ENCODE measurements at regions not wholly inside any gene's neighbourhood (a gene's known extent, or its start where the extent isn't known, plus 50 kb on each side); places are given as distances from the start of the nearest gene placed in this dataset.

DNA sequence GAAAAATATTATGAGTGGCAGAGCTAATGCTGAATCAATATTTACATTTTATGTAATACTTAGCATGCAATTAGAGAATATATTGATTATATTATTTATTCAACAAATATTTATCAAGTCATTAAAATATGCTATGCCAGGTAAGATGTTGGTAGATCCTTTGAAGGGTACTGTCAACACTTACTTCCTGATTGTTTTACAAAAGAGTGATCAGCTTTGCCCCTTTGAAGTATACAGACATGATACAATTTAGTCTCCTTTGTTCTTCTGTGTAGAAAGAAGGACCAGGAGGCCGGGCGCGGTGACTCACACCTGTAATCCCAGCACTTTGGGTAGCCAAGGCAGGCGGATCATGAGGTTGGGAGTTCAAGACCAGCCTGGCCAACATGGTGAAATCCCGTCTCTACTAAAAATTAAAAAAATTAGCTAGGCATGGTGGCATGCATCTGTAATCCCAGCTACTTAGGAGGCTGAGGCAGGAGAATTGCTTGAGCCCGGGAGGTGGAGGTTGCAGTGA, 73.9 kb upstream of the IFNG-AS1 start:
- Histone ChIP-seq H3K27ac (ENCODE audit: low read depth in 1 of 2, low read length in 1 of 2) (no peak overlapping the region), H3K36me3 (ENCODE audit: control insufficient read depth in 2 of 2, insufficient read depth in 2 of 2, low read length in 1 of 2) (no peaks in the 10 kb centered on the region), H3K4me1 (ENCODE audit: control insufficient read depth in 2 of 2, insufficient read depth in 2 of 2, low read length in 2 of 2) (no peaks in the 10 kb centered on the region), H3K9me3 (ENCODE audit: control insufficient read depth in 2 of 2, insufficient read depth in 1 of 2, low read length in 1 of 2) (no peaks in the 10 kb centered on the region), H3K27me3 (ENCODE audit: control insufficient read depth in 2 of 2, insufficient read depth in 1 of 2, low read length in 1 of 2) (no peaks in the 10 kb centered on the region), H3K4me3 (ENCODE audit: low read length in 2 of 2) (no peak overlapping the region)
- DNase-seq (ENCODE audit: low read depth in 6 of 9, low spot score in 9 of 9): no peak
- 89% methylated on average over 6 of the region's 6 CpGs for WGBS

DNA sequence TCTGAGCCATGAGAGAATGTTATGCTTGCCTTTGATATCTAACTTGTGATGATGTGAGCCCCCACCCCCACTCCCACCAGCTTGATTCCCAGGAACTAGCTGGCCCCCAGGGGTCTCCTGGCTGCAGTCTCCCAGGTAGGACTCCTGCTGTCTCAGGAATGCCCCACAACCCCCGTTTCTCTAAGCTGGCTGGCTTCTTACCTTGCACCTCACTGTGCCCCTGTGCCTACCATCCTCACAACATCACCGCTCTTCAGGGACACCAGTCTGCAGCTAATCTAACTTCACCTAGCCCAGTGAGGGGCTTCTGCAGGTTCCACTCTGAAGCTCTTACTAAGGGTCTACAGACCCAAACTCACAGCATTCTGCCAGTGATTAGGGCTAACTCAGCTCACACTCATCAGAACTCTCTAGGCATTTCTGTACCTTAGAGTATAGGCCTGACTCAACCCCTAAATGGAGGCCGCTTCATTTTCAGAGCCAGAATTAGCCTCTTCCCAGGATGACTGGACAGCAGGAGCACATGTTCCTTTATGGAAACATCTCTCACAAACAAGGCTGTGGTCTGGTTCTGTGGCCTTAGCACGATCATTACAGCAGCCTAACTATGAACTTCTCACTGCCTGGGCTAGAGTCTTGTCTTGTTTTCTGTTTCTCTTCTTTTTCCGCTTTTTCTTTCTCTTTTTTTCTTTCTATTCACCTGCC, 72.8 kb upstream of the IFNG-AS1 start:
- Histone ChIP-seq H3K4me1 (ENCODE audit: control insufficient read depth in 2 of 2, insufficient read depth in 2 of 2, low read length in 2 of 2) (no peaks in the 10 kb centered on the region), H3K4me3 (ENCODE audit: low read length in 2 of 2) (no peak overlapping the region), H3K27me3 (ENCODE audit: control insufficient read depth in 2 of 2, insufficient read depth in 1 of 2, low read length in 1 of 2) (no peaks in the 10 kb centered on the region), H3K27ac (ENCODE audit: low read depth in 1 of 2, low read length in 1 of 2) (no peak overlapping the region), H3K9me3 (ENCODE audit: control insufficient read depth in 2 of 2, insufficient read depth in 1 of 2, low read length in 1 of 2) (no peaks in the 10 kb centered on the region), H3K36me3 (ENCODE audit: control insufficient read depth in 2 of 2, insufficient read depth in 2 of 2, low read length in 1 of 2) (no peaks in the 10 kb centered on the region)
- no peak for DNase-seq (ENCODE audit: low read depth in 6 of 9, low spot score in 9 of 9)
- WGBS: 98% methylated on average over 5 of the region's 5 CpGs

DNA sequence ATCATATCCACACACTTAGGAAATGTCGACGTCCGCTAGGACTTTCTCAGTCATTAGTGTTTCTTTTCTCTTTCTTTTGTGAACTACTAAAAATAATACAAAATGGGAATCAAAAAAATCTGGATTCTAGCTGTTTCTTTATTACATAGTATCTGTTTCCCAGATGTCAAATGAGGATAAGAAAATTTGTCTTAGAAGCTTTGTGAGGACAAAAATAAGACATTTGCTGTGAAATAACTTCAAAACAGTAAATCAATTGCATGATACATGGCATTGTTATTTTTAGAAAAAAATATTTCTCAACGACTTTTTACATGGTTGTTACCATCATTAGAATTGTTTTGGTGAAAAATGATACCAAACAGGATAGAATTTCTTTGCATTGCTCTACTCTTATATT, 71.4 kb upstream of the IFNG-AS1 start:
- H3K9me3 ChIP-seq (ENCODE audit: control insufficient read depth in 2 of 2, insufficient read depth in 1 of 2, low read length in 1 of 2): no peaks in the 10 kb centered on the region
- no peaks in the 10 kb centered on the region for H3K4me1 ChIP-seq (ENCODE audit: control insufficient read depth in 2 of 2, insufficient read depth in 2 of 2, low read length in 2 of 2)
- WGBS: 82% methylated on average over 4 of the region's 4 CpGs
- H3K27ac ChIP-seq (ENCODE audit: low read depth in 1 of 2, low read length in 1 of 2): no peak overlapping the region
- no peaks in the 10 kb centered on the region for H3K27me3 ChIP-seq (ENCODE audit: control insufficient read depth in 2 of 2, insufficient read depth in 1 of 2, low read length in 1 of 2)
- DNase-seq (ENCODE audit: low read depth in 6 of 9, low spot score in 9 of 9): no peak
- no peaks in the 10 kb centered on the region for H3K36me3 ChIP-seq (ENCODE audit: control insufficient read depth in 2 of 2, insufficient read depth in 2 of 2, low read length in 1 of 2)
- no peak overlapping the region for H3K4me3 ChIP-seq (ENCODE audit: low read length in 2 of 2)

DNA sequence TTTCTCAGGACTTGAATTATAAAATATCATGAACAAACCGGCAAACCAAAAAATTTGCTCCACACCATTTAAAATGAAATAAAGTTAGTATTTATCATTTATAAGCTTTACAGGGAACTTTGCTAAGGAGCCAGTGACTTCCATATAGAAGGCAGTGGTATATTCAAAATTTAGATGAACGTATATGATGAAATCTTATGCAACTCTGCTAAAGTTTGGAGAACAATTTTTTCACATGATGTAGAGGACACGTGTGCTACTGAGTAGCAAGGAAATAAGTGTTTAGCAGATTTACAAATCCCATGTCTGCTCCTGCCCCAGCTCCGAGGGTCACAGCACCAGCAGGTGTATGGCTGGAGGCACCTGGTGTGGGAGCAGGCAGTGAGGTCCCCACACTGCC, 70.8 kb upstream of the IFNG-AS1 start:
- Histone ChIP-seq H3K27me3 (ENCODE audit: control insufficient read depth in 2 of 2, insufficient read depth in 1 of 2, low read length in 1 of 2) (no peaks in the 10 kb centered on the region), H3K36me3 (ENCODE audit: control insufficient read depth in 2 of 2, insufficient read depth in 2 of 2, low read length in 1 of 2) (no peaks in the 10 kb centered on the region), H3K4me3 (ENCODE audit: low read length in 2 of 2) (no peak overlapping the region), H3K27ac (ENCODE audit: low read depth in 1 of 2, low read length in 1 of 2) (no peak overlapping the region), H3K9me3 (ENCODE audit: control insufficient read depth in 2 of 2, insufficient read depth in 1 of 2, low read length in 1 of 2) (no peaks in the 10 kb centered on the region), H3K4me1 (ENCODE audit: control insufficient read depth in 2 of 2, insufficient read depth in 2 of 2, low read length in 2 of 2) (no peaks in the 10 kb centered on the region)
- DNase-seq (ENCODE audit: low read depth in 6 of 9, low spot score in 9 of 9): no peak
- WGBS: 96% methylated on average over 4 of the region's 4 CpGs

DNA sequence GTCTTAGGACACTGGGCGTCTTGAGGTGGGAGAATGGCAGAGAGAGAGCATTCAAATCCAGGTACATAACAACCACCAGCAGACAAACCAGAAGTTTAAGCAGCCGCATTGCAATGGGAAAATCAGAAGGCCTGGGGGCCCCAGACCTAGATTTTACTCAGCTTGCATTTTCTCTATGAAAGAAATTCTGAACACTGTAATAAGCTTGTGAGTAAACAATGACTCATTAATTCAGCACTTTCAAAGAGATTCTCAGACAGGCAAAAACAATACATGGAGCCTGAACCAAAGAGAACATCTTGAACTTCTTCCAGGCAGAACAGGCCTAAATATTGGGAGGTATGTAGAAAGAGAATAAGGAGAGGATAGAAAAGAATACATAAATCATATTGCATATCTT, 69.8 kb upstream of the IFNG-AS1 start:
- H3K4me1 ChIP-seq (ENCODE audit: control insufficient read depth in 2 of 2, insufficient read depth in 2 of 2, low read length in 2 of 2): no peaks in the 10 kb centered on the region
- H3K4me3 ChIP-seq (ENCODE audit: low read length in 2 of 2): no peak overlapping the region
- H3K27ac ChIP-seq (ENCODE audit: low read depth in 1 of 2, low read length in 1 of 2): no peak overlapping the region
- no peaks in the 10 kb centered on the region for H3K9me3 ChIP-seq (ENCODE audit: control insufficient read depth in 2 of 2, insufficient read depth in 1 of 2, low read length in 1 of 2)
- H3K27me3 ChIP-seq (ENCODE audit: control insufficient read depth in 2 of 2, insufficient read depth in 1 of 2, low read length in 1 of 2): no peaks in the 10 kb centered on the region
- DNase-seq (ENCODE audit: low read depth in 6 of 9, low spot score in 9 of 9): no peak
- H3K36me3 ChIP-seq (ENCODE audit: control insufficient read depth in 2 of 2, insufficient read depth in 2 of 2, low read length in 1 of 2): no peaks in the 10 kb centered on the region
- WGBS: 95% methylated on average over 2 of the region's 2 CpGs

DNA sequence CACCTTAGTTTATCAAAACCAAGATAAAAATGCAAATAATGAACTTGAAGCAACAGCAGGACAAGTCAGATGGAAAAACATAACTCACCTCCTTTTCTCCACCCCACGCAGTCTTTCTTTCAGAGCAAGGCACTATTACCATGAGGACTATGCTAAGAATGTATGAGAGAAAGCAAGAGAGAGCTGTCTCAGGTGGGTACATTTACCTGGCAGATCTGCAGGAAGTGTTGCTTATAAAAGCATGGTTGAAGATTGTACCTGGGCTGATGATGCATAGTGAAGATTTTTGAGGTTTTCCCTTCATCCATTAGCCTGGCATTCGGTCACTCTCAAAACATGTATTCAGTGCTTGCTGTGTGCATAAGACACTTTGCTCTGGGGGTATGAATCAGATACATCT, 68.8 kb upstream of the IFNG-AS1 start:
- Histone ChIP-seq H3K27me3 (ENCODE audit: control insufficient read depth in 2 of 2, insufficient read depth in 1 of 2, low read length in 1 of 2) (no peaks in the 10 kb centered on the region), H3K4me1 (ENCODE audit: control insufficient read depth in 2 of 2, insufficient read depth in 2 of 2, low read length in 2 of 2) (peaks cover 1 to 4% of the 10 kb centered on the region in 2 donors), H3K9me3 (ENCODE audit: control insufficient read depth in 2 of 2, insufficient read depth in 1 of 2, low read length in 1 of 2) (no peaks in the 10 kb centered on the region), H3K36me3 (ENCODE audit: control insufficient read depth in 2 of 2, insufficient read depth in 2 of 2, low read length in 1 of 2) (no peaks in the 10 kb centered on the region), H3K27ac (ENCODE audit: low read depth in 1 of 2, low read length in 1 of 2) (no peak overlapping the region), H3K4me3 (ENCODE audit: low read length in 2 of 2) (no peak overlapping the region)
- WGBS: 100% methylated on average over 2 of the region's 2 CpGs
- DNase-seq (ENCODE audit: low read depth in 6 of 9, low spot score in 9 of 9): no peak

DNA sequence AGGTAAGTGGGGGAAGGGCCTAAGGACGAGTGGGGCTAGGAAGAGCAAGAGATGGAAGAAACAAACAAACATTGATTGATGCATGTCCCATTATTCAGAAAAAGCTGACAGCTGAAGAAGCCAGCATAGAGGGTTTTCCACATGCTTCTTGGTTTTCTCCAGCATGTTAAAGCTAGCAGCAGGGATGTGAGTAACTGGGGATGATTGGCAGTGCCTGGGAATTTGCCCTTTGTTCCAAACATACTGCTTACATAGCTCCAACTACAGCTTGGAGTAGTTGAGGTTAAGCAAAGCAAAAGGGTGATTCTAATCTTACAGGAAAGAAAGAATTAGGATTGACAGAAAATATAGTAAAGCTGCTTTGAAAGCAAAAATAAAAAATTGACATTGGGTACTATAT, 68.0 kb upstream of the IFNG-AS1 start:
- no peak for DNase-seq (ENCODE audit: low read depth in 6 of 9, low spot score in 9 of 9)
- Histone ChIP-seq H3K4me3 (ENCODE audit: low read length in 2 of 2) (no peak overlapping the region), H3K27ac (ENCODE audit: low read depth in 1 of 2, low read length in 1 of 2) (no peak overlapping the region), H3K36me3 (ENCODE audit: control insufficient read depth in 2 of 2, insufficient read depth in 2 of 2, low read length in 1 of 2) (no peaks in the 10 kb centered on the region), H3K9me3 (ENCODE audit: control insufficient read depth in 2 of 2, insufficient read depth in 1 of 2, low read length in 1 of 2) (no peaks in the 10 kb centered on the region), H3K4me1 (ENCODE audit: control insufficient read depth in 2 of 2, insufficient read depth in 2 of 2, low read length in 2 of 2) (peaks cover 3 to 5% of the 10 kb centered on the region in 2 donors), H3K27me3 (ENCODE audit: control insufficient read depth in 2 of 2, insufficient read depth in 1 of 2, low read length in 1 of 2) (no peaks in the 10 kb centered on the region)
- 94% methylated on average over 1 of the region's 1 CpG for WGBS

DNA sequence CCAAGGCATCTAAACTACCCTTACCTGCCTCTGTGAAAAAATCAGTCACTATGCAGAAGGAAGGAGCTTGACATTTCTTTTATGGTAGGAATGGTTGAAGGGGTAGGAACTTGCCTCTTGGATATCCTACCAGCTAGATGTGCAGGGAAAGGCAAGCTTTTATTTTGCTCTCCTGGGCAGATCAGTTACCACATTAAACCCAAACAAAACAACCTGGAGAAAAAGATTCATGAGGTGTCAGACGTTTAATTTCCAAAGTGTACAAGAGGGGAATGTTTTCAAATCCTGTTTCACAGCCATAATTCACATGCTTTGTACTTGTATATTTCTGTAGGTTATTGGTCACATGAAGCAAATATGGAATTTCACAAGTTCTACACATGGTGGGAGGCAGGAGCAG, 67.0 kb upstream of the IFNG-AS1 start:
- no peak for DNase-seq (ENCODE audit: low read depth in 6 of 9, low spot score in 9 of 9)
- Histone ChIP-seq H3K27ac (ENCODE audit: low read depth in 1 of 2, low read length in 1 of 2) (no peak overlapping the region), H3K9me3 (ENCODE audit: control insufficient read depth in 2 of 2, insufficient read depth in 1 of 2, low read length in 1 of 2) (no peaks in the 10 kb centered on the region), H3K27me3 (ENCODE audit: control insufficient read depth in 2 of 2, insufficient read depth in 1 of 2, low read length in 1 of 2) (no peaks in the 10 kb centered on the region), H3K36me3 (ENCODE audit: control insufficient read depth in 2 of 2, insufficient read depth in 2 of 2, low read length in 1 of 2) (no peaks in the 10 kb centered on the region), H3K4me1 (ENCODE audit: control insufficient read depth in 2 of 2, insufficient read depth in 2 of 2, low read length in 2 of 2) (peaks cover 3 to 5% of the 10 kb centered on the region in 2 donors), H3K4me3 (ENCODE audit: low read length in 2 of 2) (no peak overlapping the region)
- WGBS: 90% methylated on average over 1 of the region's 1 CpG

DNA sequence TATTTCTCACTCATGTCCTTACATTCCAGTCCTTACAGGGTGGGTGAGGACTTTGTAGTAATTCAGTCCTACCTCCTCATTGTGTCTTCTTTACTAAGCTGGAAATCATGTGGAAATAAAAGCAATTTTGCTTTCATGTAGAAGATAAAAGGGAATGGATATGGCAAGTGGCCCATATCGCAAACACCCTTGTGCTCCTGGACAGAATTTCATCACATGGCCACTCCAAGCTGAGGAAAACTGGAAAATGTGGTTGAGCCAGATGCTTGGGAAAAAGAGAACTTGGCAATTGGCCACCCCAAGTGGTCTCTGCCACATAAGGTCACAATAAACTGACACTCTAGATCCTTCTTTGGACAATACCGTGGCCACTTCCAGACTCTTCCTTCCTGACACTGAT, 64.2 kb upstream of the IFNG-AS1 start:
- H3K27me3 ChIP-seq (ENCODE audit: control insufficient read depth in 2 of 2, insufficient read depth in 1 of 2, low read length in 1 of 2): no peaks in the 10 kb centered on the region
- H3K9me3 ChIP-seq (ENCODE audit: control insufficient read depth in 2 of 2, insufficient read depth in 1 of 2, low read length in 1 of 2): no peaks in the 10 kb centered on the region
- H3K4me3 ChIP-seq (ENCODE audit: low read length in 2 of 2): no peak overlapping the region
- no peak overlapping the region for H3K27ac ChIP-seq (ENCODE audit: low read depth in 1 of 2, low read length in 1 of 2)
- no peaks in the 10 kb centered on the region for H3K36me3 ChIP-seq (ENCODE audit: control insufficient read depth in 2 of 2, insufficient read depth in 2 of 2, low read length in 1 of 2)
- no peak for DNase-seq (ENCODE audit: low read depth in 6 of 9, low spot score in 9 of 9)
- H3K4me1 ChIP-seq (ENCODE audit: control insufficient read depth in 2 of 2, insufficient read depth in 2 of 2, low read length in 2 of 2): peaks cover 3 to 5% of the 10 kb centered on the region in 2 donors
- 47% methylated on average over 2 of the region's 2 CpGs for WGBS

All from thymus (tissue), 11 donors.